ENCODE measurements at regions not wholly inside any gene's neighbourhood (a gene's known extent, or its start where the extent isn't known, plus 50 kb on each side); places are given as distances from the start of the nearest gene placed in this dataset.
A peak's percentile ranks its signal among the peaks of the same experiment; 100 is the strongest.

DNA sequence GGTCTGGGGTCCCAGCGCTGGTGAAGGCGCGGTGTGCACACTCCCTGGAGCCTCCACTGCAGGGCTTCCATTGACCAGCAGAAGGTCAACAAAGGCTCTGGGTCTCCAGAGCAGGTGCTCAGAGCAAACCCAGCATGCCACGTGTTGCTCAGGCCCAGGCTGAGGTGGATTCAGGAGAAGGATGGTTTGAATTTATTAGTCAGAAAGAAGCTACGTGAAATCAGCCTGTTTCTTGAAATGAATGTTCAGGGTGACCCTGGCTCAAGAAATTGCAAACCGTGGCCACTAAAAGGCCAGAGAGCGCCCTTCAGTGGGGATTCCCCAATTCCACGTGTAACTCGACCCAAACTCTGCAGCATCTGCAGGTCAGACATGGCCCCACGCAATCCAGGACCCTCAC lies 82.7 kb upstream of the PFKP start:
- Histone ChIP-seq H4K91ac (ENCODE audit: insufficient read depth, low read depth, low read length) (no peak overlapping the region), H3K9ac (ENCODE audit: low read depth, low read length) (no peak overlapping the region), H3K18ac (ENCODE audit: low read depth, low read length) (no peak overlapping the region), H3K14ac (replicated peaks; ENCODE audit: low read depth, low read length) (no peak overlapping the region), H3K79me1 (ENCODE audit: low read depth in 1 of 2, low read length in 2 of 2) (no peaks in the 10 kb centered on the region), H3K23ac (ENCODE audit: low read depth, low read length) (no peak overlapping the region), H3K4ac (ENCODE audit: low read depth, low read length) (no peak overlapping the region), H4K8ac (ENCODE audit: low read depth in 2 of 2, low read length in 2 of 2) (no peak overlapping the region), H3K9me3 (ENCODE audit: control insufficient read depth, insufficient read depth, low read length) (peaks cover 9% of the 10 kb centered on the region), H4K20me1 (ENCODE audit: insufficient read depth, low read length) (no peaks in the 10 kb centered on the region), H3K9me1 (ENCODE audit: insufficient read depth, low read length) (peaks cover 6% of the 10 kb centered on the region), H2AK5ac (ENCODE audit: low read depth, low read length) (0 out of 2 replicates have a peak overlapping the region, but pooled peaks have one; percentile 10), H3K27ac (ENCODE audit: insufficient read depth, low read length) (no peak overlapping the region), H2BK15ac (ENCODE audit: low read depth, low read length) (no peak overlapping the region), H3K36me3 (ENCODE audit: control insufficient read depth, insufficient read depth, low read length) (no peaks in the 10 kb centered on the region), H3K4me3 (ENCODE audit: insufficient read depth, low read depth, low read length) (no peak overlapping the region), H2BK20ac (ENCODE audit: low read depth, low read length) (peak overlapping the region; percentile 43), H4K5ac (ENCODE audit: low read depth, low read length) (no peak overlapping the region), H3K4me1 (ENCODE audit: control insufficient read depth, insufficient read depth, low read length) (peaks cover 6% of the 10 kb centered on the region), H3K4me2 (ENCODE audit: low read depth, low read length) (no peak overlapping the region), H2BK5ac (ENCODE audit: low read depth, low read length, poor library complexity, severe bottlenecking) (no peak overlapping the region), H3K27me3 (ENCODE audit: control insufficient read depth, insufficient read depth, low read length) (no peaks in the 10 kb centered on the region; the same call in 1 of the 2 replicates), H2AK9ac (replicated peaks; ENCODE audit: low read depth, low read length, poor library complexity) (no peak overlapping the region), H3K56ac (ENCODE audit: extremely low read depth, insufficient read depth, low read length) (no peak overlapping the region), H2AFZ (replicated peaks; ENCODE audit: low read length, poor library complexity) (peak overlapping the region; percentile 33), H2BK120ac (ENCODE audit: low read depth, low read length) (no peak overlapping the region)
- in situ Hi-C loops (cut with MboI; ENCODE audit: low sequenced_read_pairs): no loop called here
- dilution Hi-C loops (cut with HindIII; ENCODE audit: low sequenced_read_pairs, unreplicated experiment): no loop called here
- WGBS, 2 experiments (ENCODE audit: extremely low coverage in 2 of 2, insufficient read length in 1 of 2): 89% methylated on average over 4 of the region's 10 CpGs; no CpG with 5 or more reads in 1 of the 2 experiments
- no peak for ATAC-seq (ENCODE audit: low read depth)
- TF ChIP-seq POLR2A (IDR thresholded peaks at IDR 0.05; ENCODE audit: low read depth, low read length): no peak
- no peak for TF ChIP-seq MXI1 (IDR thresholded peaks at IDR 0.05; ENCODE audit: borderline replicate concordance, low read depth, low read length)
- TF ChIP-seq CEBPB (IDR thresholded peaks at IDR 0.05; ENCODE audit: low read depth, low read length): no peak
- TF ChIP-seq FOS (IDR thresholded peaks at IDR 0.05; ENCODE audit: low read depth, low read length): no peak
- TF ChIP-seq, protein P1, sequence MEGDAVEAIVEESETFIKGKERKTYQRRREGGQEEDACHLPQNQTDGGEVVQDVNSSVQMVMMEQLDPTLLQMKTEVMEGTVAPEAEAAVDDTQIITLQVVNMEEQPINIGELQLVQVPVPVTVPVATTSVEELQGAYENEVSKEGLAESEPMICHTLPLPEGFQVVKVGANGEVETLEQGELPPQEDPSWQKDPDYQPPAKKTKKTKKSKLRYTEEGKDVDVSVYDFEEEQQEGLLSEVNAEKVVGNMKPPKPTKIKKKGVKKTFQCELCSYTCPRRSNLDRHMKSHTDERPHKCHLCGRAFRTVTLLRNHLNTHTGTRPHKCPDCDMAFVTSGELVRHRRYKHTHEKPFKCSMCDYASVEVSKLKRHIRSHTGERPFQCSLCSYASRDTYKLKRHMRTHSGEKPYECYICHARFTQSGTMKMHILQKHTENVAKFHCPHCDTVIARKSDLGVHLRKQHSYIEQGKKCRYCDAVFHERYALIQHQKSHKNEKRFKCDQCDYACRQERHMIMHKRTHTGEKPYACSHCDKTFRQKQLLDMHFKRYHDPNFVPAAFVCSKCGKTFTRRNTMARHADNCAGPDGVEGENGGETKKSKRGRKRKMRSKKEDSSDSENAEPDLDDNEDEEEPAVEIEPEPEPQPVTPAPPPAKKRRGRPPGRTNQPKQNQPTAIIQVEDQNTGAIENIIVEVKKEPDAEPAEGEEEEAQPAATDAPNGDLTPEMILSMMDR (conservative IDR thresholded peaks at IDR 0.05; ENCODE audit: low read depth, low read length): no peak
- no peak for TF ChIP-seq RAD21 (IDR thresholded peaks at IDR 0.05; ENCODE audit: low read length)
- no peak for TF ChIP-seq NFE2L2 (IDR thresholded peaks at IDR 0.05; ENCODE audit: low read depth, low read length)
- no peak for TF ChIP-seq RCOR1 (IDR thresholded peaks at IDR 0.05; ENCODE audit: insufficient replicate concordance, low read length)
- TF ChIP-seq, protein P2, sequence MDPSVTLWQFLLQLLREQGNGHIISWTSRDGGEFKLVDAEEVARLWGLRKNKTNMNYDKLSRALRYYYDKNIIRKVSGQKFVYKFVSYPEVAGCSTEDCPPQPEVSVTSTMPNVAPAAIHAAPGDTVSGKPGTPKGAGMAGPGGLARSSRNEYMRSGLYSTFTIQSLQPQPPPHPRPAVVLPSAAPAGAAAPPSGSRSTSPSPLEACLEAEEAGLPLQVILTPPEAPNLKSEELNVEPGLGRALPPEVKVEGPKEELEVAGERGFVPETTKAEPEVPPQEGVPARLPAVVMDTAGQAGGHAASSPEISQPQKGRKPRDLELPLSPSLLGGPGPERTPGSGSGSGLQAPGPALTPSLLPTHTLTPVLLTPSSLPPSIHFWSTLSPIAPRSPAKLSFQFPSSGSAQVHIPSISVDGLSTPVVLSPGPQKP (IDR thresholded peaks at IDR 0.05; ENCODE audit: borderline replicate concordance, low read depth, low read length): no peak
- no peak for TF ChIP-seq RFX5 (IDR thresholded peaks at IDR 0.05; ENCODE audit: low read depth, low read length)
- TF ChIP-seq SMC3 (IDR thresholded peaks at IDR 0.05; ENCODE audit: low read depth, low read length): no peak
- TF ChIP-seq CHD1 (IDR thresholded peaks at IDR 0.05; ENCODE audit: low read depth, low read length): no peak
- POLR2A ChIA-PET (ENCODE audit: unreplicated experiment): no interaction called here
- CTCF ChIA-PET: interaction anchor here (0.6 to 1.7 kb wide), 3 partner anchors 11 to 59 kb away, joined by 3 to 6 read pairs (median 3); no protein-coding TSS in a partner anchor
- no peak for DNase-seq
- intact Hi-C loops (cut with micrococcal nuclease): no loop called here
- BruUV-seq (replicated peaks): no TSS peak
